ENCODE measurements at regions not wholly inside any gene's neighbourhood (a gene's known extent, or its start where the extent isn't known, plus 50 kb on each side); places are given as distances from the start of the nearest gene placed in this dataset.
"Not testable (repeated sequence)": the region's sequence is repeated elsewhere in the genome, so short reads cannot be mapped to it uniquely, and the experiment has no call there.

DNA sequence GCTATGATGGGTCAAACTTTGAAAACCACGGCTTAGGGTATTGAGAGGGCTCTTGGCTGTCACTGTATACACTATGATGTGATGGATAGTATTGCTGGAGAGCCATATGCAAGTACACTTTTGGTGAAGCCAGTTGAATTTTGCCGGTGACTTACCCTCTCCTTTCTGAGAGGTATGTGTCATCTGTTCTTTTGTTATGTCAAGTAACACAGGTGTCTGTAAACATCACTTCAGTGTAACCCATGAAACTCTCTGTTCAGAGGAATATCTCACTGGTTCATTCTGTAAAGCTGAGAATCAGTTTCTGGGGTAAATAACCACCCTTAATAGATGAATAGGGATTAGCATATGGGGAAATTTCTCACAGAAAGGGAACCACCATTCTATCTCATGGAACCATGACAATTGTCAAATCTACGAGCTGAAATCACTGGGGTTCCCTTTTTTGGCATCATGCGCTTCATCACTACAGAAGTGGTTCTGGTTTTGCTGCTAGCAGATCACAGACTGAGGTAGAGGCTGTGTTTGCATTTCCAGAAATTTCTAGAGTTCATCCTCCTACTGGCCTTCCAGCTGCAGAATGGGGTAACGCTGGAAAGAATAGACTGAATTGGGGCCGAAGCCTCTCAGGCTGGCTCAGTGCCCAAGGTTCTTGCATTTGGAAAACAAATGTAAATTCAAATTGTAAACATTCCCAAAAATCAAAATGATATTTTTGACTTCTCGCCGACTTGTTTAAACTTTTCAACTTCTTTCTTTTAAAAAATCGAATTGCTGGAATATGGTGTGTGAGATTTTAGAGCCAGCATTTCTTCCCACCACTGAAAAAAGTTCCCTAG is 83.3 kb upstream of the CREB5 start:
- no peak for DNase-seq (ENCODE audit: low read depth in 3 of 3, low spot score in 2 of 3)

DNA sequence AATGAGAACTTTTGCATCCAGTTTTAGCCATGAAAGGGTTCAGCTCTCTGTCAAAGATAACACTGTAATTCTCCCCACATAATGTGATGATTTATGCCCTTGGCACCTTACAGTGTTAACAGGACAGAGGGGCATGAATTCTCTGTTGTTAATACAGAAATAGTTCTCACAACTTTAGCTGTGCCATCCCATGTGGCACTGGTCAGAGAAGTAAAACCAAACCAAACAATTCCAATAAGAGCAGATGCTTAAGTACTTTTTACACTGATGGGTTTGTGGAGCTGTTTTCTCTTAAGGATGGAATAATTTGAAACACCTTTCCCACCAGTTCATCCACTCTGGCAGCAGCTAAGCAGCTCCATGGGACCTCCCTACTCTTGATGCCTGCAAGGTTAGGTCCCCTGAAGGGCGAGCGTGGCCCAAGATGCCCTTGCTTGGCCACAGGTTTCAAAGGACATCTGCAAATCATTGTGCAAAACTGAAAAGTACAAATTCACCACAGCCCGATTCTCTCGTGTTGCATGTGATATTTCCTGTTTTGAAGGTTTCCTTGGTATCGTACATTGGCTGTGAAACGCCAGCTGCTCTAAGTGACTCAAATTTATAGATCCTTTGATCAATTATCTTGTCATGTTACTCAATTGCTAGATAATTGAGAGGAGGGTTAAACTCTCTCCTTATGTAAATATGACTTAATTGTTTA is 82.5 kb upstream of the CREB5 start:
- no peak for DNase-seq (ENCODE audit: low read depth in 3 of 3, low spot score in 2 of 3)

DNA sequence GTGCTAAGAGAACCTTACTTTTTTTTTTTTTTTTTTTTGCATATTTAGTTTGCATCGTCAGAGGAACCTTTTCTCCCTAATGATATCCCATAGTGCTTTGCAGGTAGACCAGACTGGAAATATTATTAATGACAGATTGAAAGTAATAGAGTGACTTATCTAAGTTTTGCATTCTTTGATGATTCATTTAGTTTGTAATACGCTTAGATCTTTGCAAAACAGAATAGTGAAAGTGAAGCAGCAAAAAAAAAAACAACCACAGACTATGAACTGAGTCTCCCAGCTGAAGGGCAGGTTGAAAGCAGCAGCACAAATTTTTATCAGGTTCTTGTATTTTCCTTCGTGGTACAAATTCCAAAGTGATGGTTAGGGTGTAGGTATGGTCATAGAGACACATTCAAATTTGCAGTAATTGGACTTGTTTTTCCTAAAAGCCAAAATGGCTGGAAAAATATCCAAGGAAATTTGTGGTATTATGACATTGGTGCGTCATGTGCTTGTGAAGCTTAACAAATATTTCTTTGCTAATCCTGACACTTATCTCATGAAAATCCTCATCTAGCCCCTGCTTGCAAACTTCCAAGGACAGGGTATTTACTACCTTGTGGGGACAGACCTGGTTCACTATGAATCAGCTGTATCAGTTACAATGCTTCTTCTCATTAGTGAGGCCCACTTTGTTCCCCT is 81.8 kb upstream of the CREB5 start:
- DNase-seq (ENCODE audit: low read depth in 3 of 3, low spot score in 2 of 3), result no peak

DNA sequence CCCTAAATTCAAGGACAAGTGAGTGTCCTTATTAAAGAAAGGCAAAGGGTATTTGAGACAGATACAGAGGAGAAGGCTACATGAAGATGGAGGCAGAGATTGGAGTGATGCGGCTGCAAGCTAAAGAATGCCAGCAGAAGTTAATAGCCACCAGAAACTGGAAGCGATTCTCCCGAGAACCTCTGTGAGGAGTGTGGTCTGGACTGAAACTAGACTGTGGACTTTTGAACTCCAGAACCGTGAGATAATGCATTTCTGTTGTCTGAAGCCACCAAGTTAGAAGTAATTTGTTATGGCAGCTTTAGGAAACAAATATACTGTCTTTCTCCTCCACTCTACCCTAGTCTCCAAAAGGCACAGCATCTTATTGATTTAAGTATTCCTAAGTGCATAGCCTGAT is 80.3 kb upstream of the CREB5 start:
- no peak for DNase-seq (ENCODE audit: low read depth in 3 of 3, low spot score in 2 of 3)

DNA sequence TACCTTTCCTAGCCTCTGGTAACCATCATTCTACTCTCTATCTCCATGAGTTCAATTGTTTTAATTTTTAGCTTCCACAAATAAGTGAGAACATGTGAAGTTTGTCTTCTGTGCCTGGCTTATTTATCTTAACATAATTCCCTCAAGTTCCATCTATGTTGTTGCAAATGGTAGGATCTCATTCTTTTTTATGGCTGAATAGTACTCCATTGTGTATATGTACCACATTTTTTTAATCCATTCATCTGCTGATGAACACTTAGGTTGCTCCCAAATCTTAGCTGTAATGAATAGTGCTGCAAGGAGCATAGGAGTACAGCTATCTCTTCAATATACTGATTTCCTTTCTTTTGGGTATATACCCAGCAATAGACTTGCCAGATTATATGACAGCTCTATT is 78.8 kb upstream of the CREB5 start:
- not testable (repeated sequence) for DNase-seq (ENCODE audit: low read depth in 3 of 3, low spot score in 2 of 3)

DNA sequence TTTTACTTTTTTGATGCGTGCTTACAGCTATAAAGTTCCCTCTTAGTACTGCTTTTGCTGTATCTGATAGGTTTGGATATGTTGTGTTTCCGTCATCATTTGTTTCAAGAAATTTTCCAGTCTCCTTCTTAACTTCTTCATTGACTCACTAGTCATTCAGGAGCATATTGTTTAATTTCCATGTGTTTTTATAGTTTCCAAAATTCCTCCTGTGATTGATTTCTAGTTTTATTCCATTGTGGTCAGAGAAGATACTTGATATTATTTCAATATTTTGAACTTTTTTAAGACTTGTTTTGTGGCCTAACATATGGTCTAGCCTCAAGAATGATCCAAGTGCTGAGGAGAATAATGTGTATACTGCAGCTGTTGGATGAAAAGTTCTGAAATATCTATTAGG is 75.5 kb upstream of the CREB5 start:
- no peak for DNase-seq (ENCODE audit: low read depth in 3 of 3, low spot score in 2 of 3)

DNA sequence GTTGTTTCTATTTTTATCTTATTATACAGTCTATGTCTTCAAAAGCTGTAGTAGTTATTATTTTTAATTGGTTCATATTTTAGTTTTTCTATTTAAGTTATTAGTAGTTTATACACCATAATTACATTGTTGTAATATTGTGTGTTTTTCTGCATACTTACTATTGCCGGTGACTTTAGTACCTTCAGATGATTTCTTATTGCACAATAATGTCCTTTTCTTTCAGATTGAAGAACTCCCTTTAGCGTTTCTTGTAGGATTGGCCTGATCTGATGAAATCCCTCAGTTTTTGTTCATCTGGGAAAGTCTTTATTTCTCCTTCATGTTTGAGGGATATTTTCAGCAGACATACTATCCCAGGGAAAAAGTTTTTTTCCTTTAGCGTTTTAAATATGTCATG is 74.3 kb upstream of the CREB5 start:
- no peak for DNase-seq (ENCODE audit: low read depth in 3 of 3, low spot score in 2 of 3)

DNA sequence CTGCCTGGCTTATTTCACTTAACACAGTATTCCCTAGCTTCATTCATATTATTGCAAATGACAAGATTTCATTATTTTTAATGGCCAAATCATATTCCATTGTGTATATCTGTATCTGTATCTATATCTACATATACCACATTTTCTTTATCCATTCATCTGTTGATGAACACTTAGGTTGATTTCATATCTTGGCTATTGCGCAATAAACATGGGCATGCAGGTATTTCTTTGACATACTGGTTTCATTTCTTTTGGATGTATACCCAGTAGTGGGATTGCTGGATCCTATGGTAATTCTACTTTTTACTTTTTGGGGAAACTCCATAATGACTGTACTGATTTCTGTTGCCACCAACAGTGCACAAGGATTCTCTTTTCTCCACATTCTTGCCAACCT is 68.9 kb upstream of the CREB5 start:
- no peak for DNase-seq (ENCODE audit: low read depth in 3 of 3, low spot score in 2 of 3)

DNA sequence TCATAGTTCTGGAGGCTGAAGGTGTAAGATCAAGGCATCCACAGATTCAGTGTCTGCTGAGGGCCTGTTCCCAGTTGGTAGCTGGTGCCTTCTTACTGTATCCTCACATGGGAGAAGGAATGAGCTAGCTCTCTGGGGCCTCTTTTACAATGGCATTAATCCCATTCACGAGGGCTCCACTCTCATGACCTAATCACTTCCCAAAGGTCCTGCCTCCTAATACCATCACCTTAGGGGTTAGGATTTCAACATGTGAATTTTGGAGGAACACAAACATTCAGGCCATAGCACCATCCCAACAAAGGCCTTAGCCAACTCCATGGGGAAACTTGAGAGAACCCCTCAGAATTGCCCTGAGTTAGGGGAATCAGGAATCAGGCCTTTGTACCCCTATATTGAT is 66.1 kb upstream of the CREB5 start:
- DNase-seq (ENCODE audit: low read depth in 3 of 3, low spot score in 2 of 3), result no peak

DNA sequence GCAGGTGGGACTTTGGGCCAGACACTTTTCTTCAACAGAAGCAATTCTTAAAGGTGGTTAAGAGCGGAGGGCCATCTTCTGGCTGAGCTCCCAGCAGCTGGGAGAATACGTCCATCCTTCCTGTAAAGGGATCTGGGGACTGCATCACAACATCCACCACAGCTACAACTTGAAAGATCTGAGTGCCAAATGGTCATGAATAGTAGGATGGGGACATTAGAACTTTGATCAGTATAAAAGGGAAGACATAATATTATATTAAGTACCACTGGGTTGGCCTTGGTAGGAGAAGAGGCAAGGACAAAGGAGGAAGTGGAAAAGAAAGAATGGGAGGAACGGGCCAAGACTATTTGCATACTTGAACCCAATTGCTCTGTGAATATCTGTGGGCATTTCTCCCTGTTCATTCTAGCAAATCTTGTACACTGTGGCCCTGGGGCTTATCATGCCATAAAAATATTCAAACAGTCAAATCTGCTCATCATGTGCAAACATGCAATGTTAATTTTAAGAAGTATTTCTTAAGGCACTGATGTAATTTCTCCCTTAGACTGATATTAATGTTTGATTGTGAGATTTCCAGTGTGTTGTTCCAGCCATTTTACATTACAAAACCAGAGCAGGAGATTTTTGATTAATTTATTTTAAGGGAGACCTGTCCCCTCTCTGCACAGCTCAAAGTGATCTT is 65.5 kb upstream of the CREB5 start:
- DNase-seq (ENCODE audit: low read depth in 3 of 3, low spot score in 2 of 3), result no peak

DNA sequence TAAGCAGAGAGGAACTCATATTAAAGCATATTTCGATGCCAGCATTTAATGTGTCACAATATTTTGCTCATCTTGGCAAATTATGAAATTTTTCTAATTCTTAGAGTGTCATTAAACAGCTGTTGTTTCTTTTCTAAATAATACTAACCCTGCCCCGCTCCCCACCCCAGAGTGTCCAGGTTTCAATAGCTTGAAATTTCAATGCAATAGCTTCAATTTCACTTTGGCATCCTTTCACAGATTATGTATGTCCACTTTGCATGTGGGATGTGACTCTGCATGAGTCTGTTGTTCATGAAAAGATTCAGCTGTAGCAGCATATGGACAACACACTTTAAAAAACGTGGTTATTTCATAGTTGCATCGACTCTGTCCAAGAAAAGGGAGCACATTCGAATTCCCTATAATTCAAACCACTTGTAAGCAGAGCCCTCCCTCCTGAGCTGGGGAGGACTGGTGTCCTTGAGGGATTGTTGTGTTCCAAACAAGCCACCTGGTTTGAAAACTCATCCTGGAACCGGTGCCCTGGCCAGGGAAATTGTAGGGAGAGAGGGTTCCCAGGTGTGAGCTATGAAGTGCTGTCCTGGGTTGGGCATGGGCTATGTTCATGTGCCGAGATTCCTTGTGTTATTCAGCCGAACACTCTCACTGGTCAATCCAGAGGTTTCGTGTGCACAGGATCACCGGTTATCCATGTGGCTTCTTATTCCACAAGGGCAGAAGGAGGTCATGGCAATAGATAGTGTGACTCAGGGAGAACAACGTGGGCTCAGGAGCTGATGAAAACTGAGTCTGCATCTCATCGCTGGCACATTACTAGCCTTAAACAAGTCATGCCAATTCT is 64.6 kb upstream of the CREB5 start:
- no peak for DNase-seq (ENCODE audit: low read depth in 3 of 3, low spot score in 2 of 3)

DNA sequence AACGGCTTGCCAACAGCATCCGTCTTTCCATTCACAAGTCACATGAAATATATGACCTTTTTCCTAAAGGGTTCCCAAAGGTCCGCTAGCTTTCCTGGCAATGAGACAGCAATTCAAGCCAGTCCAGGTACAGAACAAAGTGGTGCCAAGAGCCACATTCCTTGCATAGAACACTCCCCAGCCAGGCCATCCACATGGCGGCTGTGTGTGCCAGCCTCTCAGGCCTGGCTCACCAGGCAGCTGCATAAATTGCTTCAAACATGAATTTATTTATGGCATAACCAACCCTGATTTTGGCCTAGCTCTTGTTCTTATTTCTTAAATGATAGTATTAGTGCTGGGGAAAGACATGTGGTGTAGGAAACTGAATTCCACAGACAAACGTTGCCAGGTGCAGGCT is 63.7 kb upstream of the CREB5 start:
- DNase-seq (ENCODE audit: low read depth in 3 of 3, low spot score in 2 of 3), result no peak

DNA sequence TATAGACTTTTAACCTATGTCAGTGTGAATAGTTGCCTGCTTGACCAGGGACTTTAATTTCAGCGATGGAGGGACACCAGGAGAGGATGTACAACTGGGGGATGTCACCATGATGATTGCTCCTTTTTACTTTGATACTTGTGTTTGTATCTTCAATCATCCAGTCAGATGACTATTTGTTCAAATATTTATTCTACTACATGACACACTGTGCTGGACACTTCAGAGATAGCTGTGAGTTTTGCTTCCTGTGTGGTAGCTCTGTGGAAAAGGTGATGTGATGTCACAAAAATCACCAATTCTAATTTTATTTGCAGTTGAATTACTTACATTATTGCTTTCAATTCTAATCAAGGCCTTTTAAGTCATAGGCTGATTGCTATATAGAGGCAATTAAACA is 62.7 kb upstream of the CREB5 start:
- DNase-seq (ENCODE audit: low read depth in 3 of 3, low spot score in 2 of 3), result no peak

DNA sequence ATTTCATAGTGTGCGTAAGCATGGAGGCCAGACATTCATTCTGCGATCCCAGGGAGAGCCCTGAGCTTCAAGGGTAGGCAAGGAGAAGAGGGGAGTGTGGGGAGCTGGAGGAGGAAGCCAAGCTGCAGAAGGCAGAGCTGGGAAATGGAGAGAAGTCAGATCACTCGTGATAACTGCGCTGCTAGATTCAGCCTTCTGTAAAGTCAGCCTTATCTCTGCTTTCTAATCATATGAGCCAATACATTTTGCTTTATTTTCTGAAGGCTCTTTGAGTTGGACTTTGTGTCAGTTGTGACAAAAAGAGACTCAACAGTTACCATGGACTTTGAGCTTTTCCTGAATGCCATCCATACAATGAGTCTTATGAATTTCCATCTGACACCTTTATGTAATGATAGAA is 61.7 kb upstream of the CREB5 start:
- DNase-seq (ENCODE audit: low read depth in 3 of 3, low spot score in 2 of 3), result no peak

DNA sequence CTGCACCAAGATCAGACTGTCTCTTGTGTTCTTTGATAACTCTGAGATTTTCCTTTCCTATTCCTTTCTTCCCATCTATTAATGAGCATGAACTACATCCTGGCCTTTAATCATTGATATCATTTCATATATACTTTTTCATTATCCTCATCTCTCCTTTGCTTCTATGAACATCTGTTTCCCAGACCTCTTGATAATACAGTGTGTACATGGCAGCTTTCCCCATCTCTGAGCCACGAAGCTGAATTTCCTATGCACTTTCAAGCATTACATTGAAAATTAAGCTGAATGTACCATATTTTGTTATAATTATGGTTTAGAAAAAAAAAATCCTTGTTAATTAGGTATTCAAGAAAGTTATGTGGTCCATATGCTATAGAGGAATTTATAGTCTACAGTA is 60.9 kb upstream of the CREB5 start:
- DNase-seq (ENCODE audit: low read depth in 3 of 3, low spot score in 2 of 3), result no peak

DNA sequence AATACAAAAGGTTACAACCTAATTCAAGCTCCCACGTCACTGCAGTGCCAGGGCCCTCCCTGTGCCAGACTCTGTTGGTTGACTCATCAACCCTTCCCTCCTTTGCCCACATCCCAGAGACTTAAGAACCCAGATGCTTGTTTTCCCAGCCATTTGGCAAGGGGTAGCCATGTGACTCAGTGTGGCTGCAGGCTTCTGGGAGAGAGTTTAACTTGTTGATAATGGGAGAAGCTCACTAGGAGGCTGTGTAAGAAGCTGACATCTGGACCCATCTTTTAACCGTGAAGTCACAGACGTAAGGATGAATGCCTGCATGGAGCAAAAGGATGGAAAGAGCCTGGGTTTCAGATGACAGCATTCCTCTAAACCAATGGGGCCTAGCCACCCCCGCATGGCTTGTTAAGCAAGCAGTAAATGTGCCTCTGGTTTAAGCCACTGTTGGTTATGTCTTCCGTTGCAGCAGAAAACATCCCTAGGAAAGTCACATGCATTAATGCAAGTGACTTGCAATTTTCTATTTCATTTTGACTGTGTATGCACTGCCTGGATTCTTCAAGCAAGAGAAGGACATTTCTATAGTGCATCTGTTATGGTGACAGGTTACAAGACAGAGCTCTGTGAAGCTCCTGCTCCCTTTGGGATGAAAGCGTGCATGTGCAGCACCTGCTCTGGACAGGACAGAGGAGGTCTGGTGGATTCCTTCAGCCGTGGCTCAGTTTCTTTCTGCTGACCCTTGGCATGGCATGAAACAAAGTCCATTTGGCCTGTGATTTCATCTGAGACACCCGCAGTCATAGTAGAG is 57.5 kb upstream of the CREB5 start:
- peak; percentile 41 to 74 (median 52) for DNase-seq (ENCODE audit: low read depth in 3 of 3, low spot score in 2 of 3)

DNA sequence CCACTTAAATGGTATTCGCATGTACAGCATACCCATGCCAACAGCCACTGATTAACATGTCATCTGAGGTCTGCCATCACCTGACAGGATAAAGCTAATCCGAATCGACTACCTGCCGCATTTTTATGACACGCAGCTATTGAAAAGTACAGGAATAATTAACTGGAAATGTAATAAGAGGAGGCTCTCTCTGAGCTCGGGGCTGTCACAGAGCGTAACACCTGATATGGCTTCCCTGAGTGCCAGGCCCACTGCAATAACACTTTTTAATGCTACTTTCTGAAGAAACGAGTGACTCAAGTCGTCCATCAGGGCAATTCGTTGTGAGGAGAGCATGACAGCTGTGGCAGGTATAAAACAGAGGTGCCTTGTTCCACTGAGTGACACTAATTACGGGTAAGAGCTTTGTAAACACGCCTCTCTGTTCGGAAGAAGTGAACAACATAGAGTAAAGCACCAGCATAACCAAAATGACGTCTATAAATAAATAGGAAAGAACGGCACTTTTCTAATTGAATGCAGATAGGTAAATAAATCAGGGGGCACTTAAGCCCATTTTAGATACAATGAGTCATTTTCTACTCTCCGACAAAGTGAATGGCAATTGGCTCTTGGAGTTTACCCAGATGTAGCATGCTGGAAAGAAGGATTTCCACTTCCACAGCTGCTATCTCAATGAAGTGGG is 56.5 kb upstream of the CREB5 start:
- DNase-seq (ENCODE audit: low read depth in 3 of 3, low spot score in 2 of 3), result no peak

DNA sequence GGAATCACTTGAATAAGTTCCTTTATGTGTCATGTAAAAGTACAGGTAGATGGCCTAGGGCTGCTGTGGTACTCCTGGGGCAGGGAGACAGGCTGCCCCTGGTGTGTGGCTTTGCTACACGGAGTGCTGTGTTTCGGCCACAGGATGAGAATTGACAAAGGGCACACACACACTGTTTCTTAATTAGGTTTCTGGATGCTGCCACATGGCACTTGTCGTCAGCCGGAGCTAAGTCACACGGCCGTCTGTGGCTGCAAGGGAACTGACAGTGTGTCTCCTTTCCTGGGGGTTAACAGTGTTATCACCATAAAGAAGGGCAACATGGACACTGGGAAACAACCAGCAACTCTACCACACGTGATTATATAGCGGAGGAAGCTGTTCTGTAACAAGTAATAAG is 55.7 kb upstream of the CREB5 start:
- DNase-seq (ENCODE audit: low read depth in 3 of 3, low spot score in 2 of 3), result no peak

DNA sequence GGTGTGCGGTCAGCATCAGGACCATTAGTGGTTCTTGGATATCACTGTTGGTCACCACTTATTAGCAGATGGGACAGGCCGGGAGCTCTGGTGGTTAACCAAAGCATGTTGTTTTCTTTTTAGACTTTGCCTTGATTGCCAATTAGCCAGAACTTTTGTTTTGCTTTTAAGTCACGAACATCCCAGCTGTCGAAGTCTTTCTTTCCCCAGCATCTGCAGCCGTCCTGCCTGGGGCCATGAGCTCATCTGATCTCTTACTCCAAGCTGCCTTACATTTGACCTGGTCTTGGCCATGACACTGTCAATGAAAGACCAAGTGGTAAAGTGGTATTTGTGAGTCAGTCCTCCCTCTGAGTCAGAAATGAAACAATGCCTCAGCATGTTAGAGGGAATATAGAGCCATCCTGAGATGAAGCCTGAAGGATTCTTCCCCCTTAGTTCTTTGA is 53.9 kb upstream of the CREB5 start:
- DNase-seq (ENCODE audit: low read depth in 3 of 3, low spot score in 2 of 3), result no peak
